DOHH2 (cell line): ENCODE measurements at regions not wholly inside any gene's neighbourhood (a gene's known extent, or its start where the extent isn't known, plus 50 kb on each side); places are given as distances from the start of the nearest gene placed in this dataset.

Experiments used
- H3F3A ChIP-seq: fragments of 200-600 bp; sonication (generic), shearing (Covaris generic); 2 replicates; pipeline ENCODE4 v1.6.0; 2016; ENCODE audit warnings: antibody characterized with exemption, mild to moderate bottlenecking; ENCODE audit not compliant: control insufficient read depth, insufficient read depth
- H3K27ac ChIP-seq: fragments of 200-600 bp; sonication (generic); 2 replicates; pipeline ENCODE4 v1.5.1; 2014; ENCODE audit warnings: low read depth, mild to moderate bottlenecking, low read length, moderate library complexity
- H3K27me3 ChIP-seq: fragments of 200-600 bp; sonication (generic); 2 replicates; pipeline ENCODE4 v1.6.1; 2014; ENCODE audit warnings: mild to moderate bottlenecking, low read length, mixed read lengths; ENCODE audit not compliant: control insufficient read depth
- H3K36me3 ChIP-seq: fragments of 200-600 bp; sonication (generic); 2 replicates; pipeline ENCODE4 v1.6.1; 2014; ENCODE audit warnings: mild to moderate bottlenecking, low read length, moderate library complexity, mixed read lengths; ENCODE audit not compliant: control insufficient read depth
- H3K4me1 ChIP-seq: fragments of 200-600 bp; sonication (generic); 2 replicates; pipeline ENCODE4 v1.6.1; 2014; ENCODE audit warnings: mild to moderate bottlenecking, low read length, mixed read lengths; ENCODE audit not compliant: control insufficient read depth
- H3K4me2 ChIP-seq: fragments of 200-600 bp; sonication (generic); 2 replicates; pipeline ENCODE4 v1.6.0; 2014; ENCODE audit warnings: mild to moderate bottlenecking, low read length, moderate library complexity
- H3K4me3 ChIP-seq: fragments of 200-600 bp; sonication (generic); 2 replicates; pipeline ENCODE4 v1.5.1; 2014; ENCODE audit warnings: mild to moderate bottlenecking, low read length, mixed read lengths
- H3K79me2 ChIP-seq: fragments of 200-600 bp; sonication (generic); 2 replicates; pipeline ENCODE4 v1.6.1; 2014; ENCODE audit warnings: mild to moderate bottlenecking, low read length, mixed read lengths; ENCODE audit not compliant: control insufficient read depth
- H3K9me2 ChIP-seq: fragments of 200-600 bp; sonication (generic); replicated peaks from 2 replicates; pipeline ENCODE4 v1.6.1; 2014; ENCODE audit warnings: mild to moderate bottlenecking, low read length, mixed read lengths; ENCODE audit not compliant: control insufficient read depth
- H3K9me3 ChIP-seq: fragments of 200-600 bp; sonication (generic); 2 replicates; pipeline ENCODE4 v1.6.1; 2014; ENCODE audit warnings: antibody characterized with exemption, low read length, mixed read lengths; ENCODE audit not compliant: control insufficient read depth, insufficient read depth
- H4K20me1 ChIP-seq: fragments of 200-600 bp; sonication (generic); 2 replicates; pipeline ENCODE4 v1.6.0; 2014; ENCODE audit warnings: low read depth, mild to moderate bottlenecking, antibody characterized with exemption, low read length, moderate library complexity; ENCODE audit not compliant: control insufficient read depth, insufficient read depth
- EZH2phosphoT487 ChIP-seq: fragments of 200-600 bp; sonication (generic); IDR thresholded peaks from 2 replicates; pipeline ENCODE4 v1.6.1; 2017; ENCODE audit warnings: borderline replicate concordance, mild to moderate bottlenecking, antibody characterized with exemption, low read length, moderate library complexity, mixed read lengths
- TF ChIP-seq, protein P1 (sequence below): fragments of 200-600 bp; sonication (generic); IDR thresholded peaks from one replicate; pipeline ENCODE4 v1.5.1; 2014; ENCODE audit warnings: antibody characterized with exemption, mild to moderate bottlenecking, low read depth, low read length; ENCODE audit not compliant: poor library complexity, severe bottlenecking

DNA sequence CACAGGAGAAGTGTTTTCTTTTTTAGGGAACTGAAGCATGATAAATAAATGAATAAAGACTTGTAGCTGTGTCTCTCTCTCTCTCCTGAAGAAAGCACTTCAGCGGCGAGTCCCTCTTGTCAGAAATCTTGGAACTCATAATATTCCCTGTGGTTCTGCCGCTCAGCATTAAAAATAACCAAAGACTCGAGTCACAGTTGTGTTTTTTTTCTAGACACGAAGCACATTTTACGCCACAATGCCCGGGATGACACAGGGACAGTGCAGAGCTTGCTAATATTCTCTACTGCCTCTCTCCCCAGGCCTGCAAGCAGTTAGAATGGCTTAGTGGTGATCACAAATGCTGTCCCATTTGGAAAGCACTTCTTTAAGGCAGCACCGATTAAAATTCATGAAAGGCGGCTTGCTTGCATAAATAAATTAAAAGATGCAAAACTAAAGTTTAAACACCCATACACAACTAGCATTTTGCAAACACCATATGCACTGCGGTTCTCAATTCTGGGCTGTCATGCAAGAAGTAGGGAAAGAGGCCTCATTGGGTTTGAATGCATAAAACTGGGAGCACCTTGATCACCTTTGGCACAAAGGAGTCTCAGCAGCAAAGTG is 597.4 kb downstream of the SOX6 start:
- no peaks in the 10 kb centered on the region for H3F3A ChIP-seq
- H4K20me1 ChIP-seq, result no peaks in the 10 kb centered on the region
- no peaks in the 10 kb centered on the region for H3K79me2 ChIP-seq

DNA sequence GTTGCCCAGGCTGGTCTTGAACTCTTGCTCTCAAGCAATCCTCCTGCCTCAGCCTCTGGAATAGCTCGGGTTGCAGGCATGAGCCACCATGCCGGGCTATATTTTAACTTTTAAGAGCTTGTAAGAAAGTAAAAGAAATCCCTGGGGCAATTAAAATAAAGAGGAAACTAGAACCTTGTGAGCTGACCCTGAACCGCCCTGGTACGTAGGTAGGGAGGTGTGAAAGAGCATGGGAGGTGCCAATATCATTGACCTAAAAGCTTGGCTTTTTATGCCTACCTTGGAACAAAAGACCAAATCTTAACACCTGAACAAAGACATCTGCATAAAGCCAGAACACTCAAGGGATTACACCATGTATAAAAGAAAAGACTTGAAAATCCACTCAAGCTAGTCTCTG is 595.1 kb downstream of the SOX6 start:
- H3K27ac ChIP-seq, result no peak overlapping the region
- H3K9me3 ChIP-seq, result no peaks in the 10 kb centered on the region
- no peaks in the 10 kb centered on the region for H3K4me1 ChIP-seq
- no peaks in the 10 kb centered on the region for H3K9me2 ChIP-seq
- H3K36me3 ChIP-seq, result no peaks in the 10 kb centered on the region
- H3K4me3 ChIP-seq, result no peak overlapping the region
- no peaks in the 10 kb centered on the region for H3F3A ChIP-seq
- no peaks in the 10 kb centered on the region for H4K20me1 ChIP-seq
- TF ChIP-seq, protein P1, sequence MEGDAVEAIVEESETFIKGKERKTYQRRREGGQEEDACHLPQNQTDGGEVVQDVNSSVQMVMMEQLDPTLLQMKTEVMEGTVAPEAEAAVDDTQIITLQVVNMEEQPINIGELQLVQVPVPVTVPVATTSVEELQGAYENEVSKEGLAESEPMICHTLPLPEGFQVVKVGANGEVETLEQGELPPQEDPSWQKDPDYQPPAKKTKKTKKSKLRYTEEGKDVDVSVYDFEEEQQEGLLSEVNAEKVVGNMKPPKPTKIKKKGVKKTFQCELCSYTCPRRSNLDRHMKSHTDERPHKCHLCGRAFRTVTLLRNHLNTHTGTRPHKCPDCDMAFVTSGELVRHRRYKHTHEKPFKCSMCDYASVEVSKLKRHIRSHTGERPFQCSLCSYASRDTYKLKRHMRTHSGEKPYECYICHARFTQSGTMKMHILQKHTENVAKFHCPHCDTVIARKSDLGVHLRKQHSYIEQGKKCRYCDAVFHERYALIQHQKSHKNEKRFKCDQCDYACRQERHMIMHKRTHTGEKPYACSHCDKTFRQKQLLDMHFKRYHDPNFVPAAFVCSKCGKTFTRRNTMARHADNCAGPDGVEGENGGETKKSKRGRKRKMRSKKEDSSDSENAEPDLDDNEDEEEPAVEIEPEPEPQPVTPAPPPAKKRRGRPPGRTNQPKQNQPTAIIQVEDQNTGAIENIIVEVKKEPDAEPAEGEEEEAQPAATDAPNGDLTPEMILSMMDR, result no peak
- no peak for TF ChIP-seq EZH2phosphoT487
- no peak overlapping the region for H3K4me2 ChIP-seq
- no peaks in the 10 kb centered on the region for H3K27me3 ChIP-seq
- no peaks in the 10 kb centered on the region for H3K79me2 ChIP-seq

More for the DNA sequence above, 597.4 kb downstream of the SOX6 start:
- no peak overlapping the region for H3K4me3 ChIP-seq
- no peaks in the 10 kb centered on the region for H3K9me3 ChIP-seq
- H3K4me1 ChIP-seq, result no peaks in the 10 kb centered on the region
- no peak overlapping the region for H3K27ac ChIP-seq
- H3K9me2 ChIP-seq, result no peaks in the 10 kb centered on the region
- no peak for TF ChIP-seq EZH2phosphoT487
- TF ChIP-seq, protein P1, result no peak
- no peak overlapping the region for H3K4me2 ChIP-seq
- no peaks in the 10 kb centered on the region for H3K27me3 ChIP-seq
- no peaks in the 10 kb centered on the region for H3K36me3 ChIP-seq

DNA sequence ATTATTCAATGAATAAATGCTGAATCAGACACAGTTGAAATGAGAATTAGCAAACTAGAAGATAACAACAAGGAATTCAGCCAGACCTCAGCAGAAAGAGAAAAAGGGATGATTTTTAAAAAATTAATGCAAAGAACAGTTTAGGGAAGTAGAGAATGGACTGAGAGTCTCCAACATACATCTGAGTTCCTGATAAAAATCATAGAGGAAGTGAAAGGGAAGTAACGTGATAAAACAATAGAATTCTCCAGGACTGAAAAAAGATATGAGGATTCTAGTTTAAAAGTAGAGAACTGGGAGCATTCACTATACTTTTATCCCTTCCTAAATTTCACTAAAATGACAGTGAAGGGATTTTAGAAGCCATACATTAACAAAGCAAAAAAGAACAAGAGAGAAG is 592.0 kb downstream of the SOX6 start:
- no peak for TF ChIP-seq EZH2phosphoT487
- TF ChIP-seq, protein P1, result no peak
- Histone ChIP-seq H3K4me2 (no peak overlapping the region), H3K27ac (no peak overlapping the region), H3K4me1 (no peaks in the 10 kb centered on the region), H3K36me3 (no peaks in the 10 kb centered on the region), H3K4me3 (no peak overlapping the region), H3K9me3 (no peaks in the 10 kb centered on the region), H4K20me1 (no peaks in the 10 kb centered on the region), H3K9me2 (no peaks in the 10 kb centered on the region), H3K27me3 (no peaks in the 10 kb centered on the region), H3F3A (no peaks in the 10 kb centered on the region), H3K79me2 (no peaks in the 10 kb centered on the region)
